Astrocyte (in vitro differentiated cells and primary cell): ENCODE measurements at regions not wholly inside any gene's neighbourhood (a gene's known extent, or its start where the extent isn't known, plus 50 kb on each side); places are given as distances from the start of the nearest gene placed in this dataset.
"Not testable (repeated sequence)": the region's sequence is repeated elsewhere in the genome, so short reads cannot be mapped to it uniquely, and the experiment has no call there.

Experiments
- DNase-seq: peaks from one replicate; pipeline ENCODE4 v3.0.0-alpha.2; 2010; ENCODE audit warnings: low read depth
- FAIRE-seq: peaks from 2 replicates; lab custom pipeline; 2011; peaks lifted over from hg19 to GRCh38; lab: Jason Lieb, UNC
- H2AFZ ChIP-seq: 2 replicates; pipeline ENCODE4 v1.6.0; 2012; ENCODE audit warnings: low read depth, low read length, inconsistent platforms
- H3K27ac ChIP-seq: 2 replicates; pipeline ENCODE4 v1.5.1; 2011; ENCODE audit warnings: low read depth, low read length, inconsistent platforms
- H3K27me3 ChIP-seq: 2 replicates; pipeline ENCODE4 v1.6.0; 2011; ENCODE audit warnings: low read length, inconsistent platforms; ENCODE audit not compliant: insufficient read depth
- H3K36me3 ChIP-seq: 2 replicates; pipeline ENCODE4 v1.5.1; 2011; ENCODE audit warnings: low read length, inconsistent platforms; ENCODE audit not compliant: insufficient read depth
- H3K4me1 ChIP-seq: 2 replicates; pipeline ENCODE4 v1.5.1; 2011; ENCODE audit warnings: low read length, inconsistent platforms; ENCODE audit not compliant: insufficient read depth
- H3K4me2 ChIP-seq: 2 replicates; pipeline ENCODE4 v1.6.0; 2012; ENCODE audit warnings: low read length, inconsistent platforms
- H3K4me3 ChIP-seq: 2 replicates; pipeline ENCODE4 v1.5.1; 2011; ENCODE audit warnings: low read depth, mild to moderate bottlenecking, low read length, inconsistent platforms; ENCODE audit not compliant: insufficient read depth
- H3K79me2 ChIP-seq: 2 replicates; pipeline ENCODE4 v1.6.0; 2012; ENCODE audit warnings: mild to moderate bottlenecking, low read length, inconsistent platforms; ENCODE audit not compliant: insufficient read depth
- H3K9ac ChIP-seq: 2 replicates; pipeline ENCODE4 v1.6.0; 2012; ENCODE audit warnings: mild to moderate bottlenecking, low read length, inconsistent platforms
- H3K9me3 ChIP-seq: 2 replicates; pipeline ENCODE4 v1.5.1; 2012; ENCODE audit warnings: low read depth, mild to moderate bottlenecking, low read length, inconsistent platforms; ENCODE audit not compliant: insufficient read depth
- H4K20me1 ChIP-seq: 2 replicates; pipeline ENCODE4 v1.6.0; 2012; ENCODE audit warnings: low read length, inconsistent platforms; ENCODE audit not compliant: insufficient read depth
- H3K27ac Mint-ChIP-seq: one replicate; pipeline ENCODE4 v1.8.0; 2021; ENCODE audit warnings: mild to moderate bottlenecking, mixed read lengths; ENCODE audit not compliant: unreplicated experiment
- H3K27me3 Mint-ChIP-seq: one replicate; pipeline ENCODE4 v1.8.0; 2021; ENCODE audit warnings: low read depth, mixed read lengths; ENCODE audit not compliant: unreplicated experiment
- H3K36me3 Mint-ChIP-seq: one replicate; pipeline ENCODE4 v1.8.0; 2021; ENCODE audit warnings: low read depth, mixed read lengths; ENCODE audit not compliant: unreplicated experiment
- H3K4me1 Mint-ChIP-seq: one replicate; pipeline ENCODE4 v1.8.0; 2021; ENCODE audit warnings: low read depth, mixed read lengths; ENCODE audit not compliant: unreplicated experiment
- H3K4me3 Mint-ChIP-seq: one replicate; pipeline ENCODE4 v1.8.0; 2021; ENCODE audit warnings: mild to moderate bottlenecking, moderate library complexity, mixed read lengths; ENCODE audit not compliant: unreplicated experiment
- H3K9me3 Mint-ChIP-seq: one replicate; pipeline ENCODE4 v1.8.0; 2021; ENCODE audit warnings: mild to moderate bottlenecking, mixed read lengths; ENCODE audit not compliant: unreplicated experiment
- EZH2 ChIP-seq: IDR thresholded peaks from 2 replicates; pipeline ENCODE4 v1.6.1; 2012; ENCODE audit warnings: mild to moderate bottlenecking, low read length, inconsistent platforms; ENCODE audit not compliant: insufficient read depth
- TF ChIP-seq, protein P1 (sequence below): IDR thresholded peaks from 2 replicates; pipeline ENCODE4 v1.5.1; 2011; ENCODE audit warnings: low read depth, mild to moderate bottlenecking, inconsistent platforms, low read length, moderate library complexity; ENCODE audit not compliant: insufficient read depth

DNA sequence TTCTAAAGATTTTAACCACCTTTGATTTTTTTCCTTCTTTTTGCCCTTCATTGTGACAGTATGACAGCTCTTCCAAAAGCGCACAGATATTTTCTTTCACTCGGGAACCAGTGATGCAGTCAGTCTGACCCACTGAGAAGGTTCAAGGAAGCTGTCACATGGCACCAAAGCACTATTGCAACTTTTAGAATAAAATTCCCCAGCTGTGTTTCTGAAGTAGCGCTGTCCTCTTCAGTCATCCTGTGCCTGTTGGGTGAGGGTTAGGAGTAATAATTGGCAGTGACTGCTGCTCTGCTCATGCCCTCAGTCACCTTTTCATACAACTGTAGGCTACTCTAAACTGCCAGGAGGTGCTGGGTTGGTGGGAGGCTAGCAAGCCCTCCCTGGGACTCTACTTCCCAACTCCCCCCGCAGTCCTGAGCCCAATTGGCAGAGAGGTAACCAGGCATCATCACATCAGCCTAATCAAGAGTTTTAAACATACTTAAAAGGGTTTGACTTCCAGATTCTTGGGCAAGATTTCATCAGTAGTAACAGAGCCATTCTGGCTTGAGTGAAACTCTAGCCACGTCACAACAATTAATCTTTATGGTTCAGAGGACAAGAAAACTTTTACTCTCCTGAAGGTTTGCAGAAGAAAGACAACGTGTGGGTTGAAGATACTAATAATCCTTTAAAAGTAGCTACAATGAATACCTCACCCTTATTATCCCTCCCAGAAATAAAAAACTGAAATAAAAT is 473.3 kb downstream of the FBXO15 start:
- no peak overlapping the region for H3K9ac ChIP-seq
- no peaks in the 10 kb centered on the region for H3K36me3 Mint-ChIP-seq
- no peaks in the 10 kb centered on the region for H3K9me3 ChIP-seq
- H2AFZ ChIP-seq, result no peak overlapping the region
- no peaks in the 10 kb centered on the region for H3K27me3 Mint-ChIP-seq
- FAIRE-seq (peak; percentile 9), DNase-seq (peak; percentile 54)
- no peaks in the 10 kb centered on the region for H3K36me3 ChIP-seq
- no peaks in the 10 kb centered on the region for H3K9me3 Mint-ChIP-seq
- TF ChIP-seq EZH2, result no peak
- TF ChIP-seq, protein P1, sequence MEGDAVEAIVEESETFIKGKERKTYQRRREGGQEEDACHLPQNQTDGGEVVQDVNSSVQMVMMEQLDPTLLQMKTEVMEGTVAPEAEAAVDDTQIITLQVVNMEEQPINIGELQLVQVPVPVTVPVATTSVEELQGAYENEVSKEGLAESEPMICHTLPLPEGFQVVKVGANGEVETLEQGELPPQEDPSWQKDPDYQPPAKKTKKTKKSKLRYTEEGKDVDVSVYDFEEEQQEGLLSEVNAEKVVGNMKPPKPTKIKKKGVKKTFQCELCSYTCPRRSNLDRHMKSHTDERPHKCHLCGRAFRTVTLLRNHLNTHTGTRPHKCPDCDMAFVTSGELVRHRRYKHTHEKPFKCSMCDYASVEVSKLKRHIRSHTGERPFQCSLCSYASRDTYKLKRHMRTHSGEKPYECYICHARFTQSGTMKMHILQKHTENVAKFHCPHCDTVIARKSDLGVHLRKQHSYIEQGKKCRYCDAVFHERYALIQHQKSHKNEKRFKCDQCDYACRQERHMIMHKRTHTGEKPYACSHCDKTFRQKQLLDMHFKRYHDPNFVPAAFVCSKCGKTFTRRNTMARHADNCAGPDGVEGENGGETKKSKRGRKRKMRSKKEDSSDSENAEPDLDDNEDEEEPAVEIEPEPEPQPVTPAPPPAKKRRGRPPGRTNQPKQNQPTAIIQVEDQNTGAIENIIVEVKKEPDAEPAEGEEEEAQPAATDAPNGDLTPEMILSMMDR, result no peak
- no peaks in the 10 kb centered on the region for H3K27me3 ChIP-seq
- no peak overlapping the region for H3K27ac ChIP-seq
- H3K79me2 ChIP-seq, result no peaks in the 10 kb centered on the region
- no peak overlapping the region for H3K4me2 ChIP-seq
- no peaks in the 10 kb centered on the region for H3K4me1 Mint-ChIP-seq
- H3K27ac Mint-ChIP-seq, result no peak overlapping the region
- no peak overlapping the region for H3K4me3 Mint-ChIP-seq
- H4K20me1 ChIP-seq, result no peaks in the 10 kb centered on the region
- H3K4me3 ChIP-seq, result no peak overlapping the region
- peaks cover 8% of the 10 kb centered on the region for H3K4me1 ChIP-seq

- not testable (repeated sequence) for H3K9me3 Mint-ChIP-seq, H3K27me3 Mint-ChIP-seq, H3K27ac Mint-ChIP-seq
Observed at GRCh38 chr18:73671480-73671879, 476.2 kb downstream of the FBXO15 start.

DNA sequence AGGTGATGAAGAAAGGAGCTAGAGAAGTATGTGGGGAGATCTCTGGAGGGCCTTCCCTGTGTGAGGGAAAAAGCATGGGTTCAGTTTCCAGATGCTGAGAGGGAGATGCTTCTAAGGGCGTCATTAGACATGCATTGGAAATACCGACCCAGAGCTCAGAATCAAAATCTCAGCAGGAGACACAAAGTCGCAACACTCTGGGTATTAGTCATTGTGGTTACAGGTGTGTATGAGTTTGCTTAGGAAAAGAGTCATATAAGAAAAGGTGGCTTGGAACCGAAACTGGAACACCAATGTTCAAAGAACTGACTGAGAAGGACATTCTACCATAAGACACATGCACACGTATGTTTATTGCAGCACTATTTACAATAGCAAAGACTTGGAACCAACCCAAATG is 477.1 kb downstream of the FBXO15 start:
- no peaks in the 10 kb centered on the region for H4K20me1 ChIP-seq
- no peak overlapping the region for H3K4me2 ChIP-seq
- Mint-ChIP-seq H3K9me3 (peaks cover 2% of the 10 kb centered on the region), H3K36me3 (no peaks in the 10 kb centered on the region), H3K27ac (no peak overlapping the region), H3K4me1 (no peaks in the 10 kb centered on the region), H3K27me3 (no peaks in the 10 kb centered on the region), H3K4me3 (no peak overlapping the region)
- no peaks in the 10 kb centered on the region for H3K36me3 ChIP-seq
- H3K4me1 ChIP-seq, result peaks cover 12% of the 10 kb centered on the region
- TF ChIP-seq, protein P1, result no peak
- TF ChIP-seq EZH2, result no peak
- H3K79me2 ChIP-seq, result no peaks in the 10 kb centered on the region
- H3K27ac ChIP-seq, result no peak overlapping the region
- no peaks in the 10 kb centered on the region for H3K9me3 ChIP-seq
- no peak overlapping the region for H2AFZ ChIP-seq
- DNase-seq, result no peak
- no peak overlapping the region for H3K4me3 ChIP-seq
- no peak for FAIRE-seq
- no peak overlapping the region for H3K9ac ChIP-seq
- no peaks in the 10 kb centered on the region for H3K27me3 ChIP-seq

More at GRCh38 chr18:73671480-73671879, 476.2 kb downstream of the FBXO15 start:
- H3K4me3 ChIP-seq, DNase-seq, H3K9me3 ChIP-seq, H3K27ac ChIP-seq, H3K9ac ChIP-seq, H3K36me3 ChIP-seq, H3K4me1 Mint-ChIP-seq, H2AFZ ChIP-seq, FAIRE-seq, H3K79me2 ChIP-seq, H3K36me3 Mint-ChIP-seq, H3K27me3 ChIP-seq, H4K20me1 ChIP-seq, H3K4me3 Mint-ChIP-seq, H3K4me2 ChIP-seq: not testable (repeated sequence)
- H3K4me1 ChIP-seq, result peaks cover 12% of the 10 kb centered on the region
